IPS-NIHi11 (cell line): ENCODE measurements at regions not wholly inside any gene's neighbourhood (a gene's known extent, or its start where the extent isn't known, plus 50 kb on each side); places are given as distances from the start of the nearest gene placed in this dataset.

Source experiments
- DNase-seq: peaks from one replicate; pipeline ENCODE4 v3.0.0; 2012; ENCODE audit warnings: mixed read lengths, low spot score

DNA sequence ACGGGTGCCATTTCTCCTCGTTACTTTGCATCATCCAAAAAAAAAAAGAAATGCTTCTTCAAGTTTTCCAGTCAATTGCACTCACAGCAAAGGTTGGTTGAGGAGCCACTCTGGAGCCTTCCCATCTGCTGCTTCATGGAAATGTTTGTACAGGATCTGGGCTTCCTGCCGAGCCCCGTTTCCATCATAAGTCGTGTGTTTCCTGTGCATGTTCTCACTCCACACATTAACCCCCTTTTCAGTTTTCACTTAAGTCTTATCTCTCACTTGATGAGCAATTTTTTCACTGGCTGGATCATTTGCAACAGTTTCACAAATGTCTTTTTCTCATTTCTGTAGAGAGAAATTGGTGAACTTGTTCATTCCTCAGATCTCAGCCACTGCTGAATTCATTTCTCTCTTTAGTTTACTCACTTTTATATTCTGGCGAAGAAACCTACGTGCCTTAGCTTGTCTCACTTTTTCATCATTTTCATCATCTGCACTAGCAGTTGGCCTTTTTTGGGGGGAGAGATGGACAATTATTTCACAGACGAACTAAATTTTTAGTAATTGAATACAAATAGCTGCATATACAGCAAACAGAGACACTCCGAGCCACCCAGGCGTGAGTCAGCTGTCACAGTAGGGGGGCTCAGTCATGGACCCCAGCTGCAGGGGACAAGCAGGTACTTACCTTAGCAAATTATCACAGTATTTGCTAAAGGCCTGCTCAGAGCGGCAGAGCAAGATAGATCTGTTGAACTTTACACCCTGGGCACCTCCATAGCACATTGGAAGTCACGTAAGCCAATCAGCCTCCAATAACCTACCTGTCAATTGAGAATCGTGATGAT, 750.8 kb upstream of the ID2 start:
- no peak for DNase-seq

DNA sequence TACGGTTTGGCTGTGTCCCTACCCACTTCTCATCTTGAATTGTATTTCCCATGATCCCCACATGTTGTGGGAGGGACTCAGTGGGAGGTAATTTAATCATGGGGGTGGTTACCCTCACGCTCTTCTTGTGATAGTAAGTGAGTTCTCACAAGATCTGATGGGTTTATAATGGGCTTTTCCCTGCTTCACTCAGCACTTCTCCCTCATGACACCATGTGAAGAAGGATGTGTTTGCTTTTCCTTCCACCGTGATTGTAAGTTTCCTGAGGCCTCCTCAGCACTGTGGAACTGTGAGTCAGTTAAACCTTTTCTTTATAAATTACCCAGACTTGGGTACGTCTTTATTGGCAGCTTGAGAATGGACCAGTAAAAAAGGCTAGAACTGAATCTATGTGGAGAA, 750.0 kb upstream of the ID2 start:
- no peak for DNase-seq

DNA sequence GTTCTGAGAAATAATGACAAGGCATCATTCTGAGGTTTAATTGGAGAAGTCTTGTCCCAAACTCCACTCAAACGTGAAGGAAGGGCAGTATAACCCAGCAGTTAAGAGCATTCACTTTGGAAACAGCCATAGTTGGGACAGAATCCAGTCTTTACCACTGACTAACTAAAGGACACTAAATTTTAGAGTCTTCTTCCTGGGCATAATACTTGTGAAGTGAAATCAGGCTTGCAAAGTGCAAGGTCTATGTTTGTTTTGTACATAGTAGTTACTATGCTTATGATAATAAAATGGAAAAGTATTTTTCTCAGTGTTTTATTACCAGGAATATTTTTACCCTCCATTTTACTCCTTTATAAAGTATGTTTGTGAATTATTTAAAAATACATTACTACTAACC, 748.2 kb upstream of the ID2 start:
- DNase-seq = no peak

DNA sequence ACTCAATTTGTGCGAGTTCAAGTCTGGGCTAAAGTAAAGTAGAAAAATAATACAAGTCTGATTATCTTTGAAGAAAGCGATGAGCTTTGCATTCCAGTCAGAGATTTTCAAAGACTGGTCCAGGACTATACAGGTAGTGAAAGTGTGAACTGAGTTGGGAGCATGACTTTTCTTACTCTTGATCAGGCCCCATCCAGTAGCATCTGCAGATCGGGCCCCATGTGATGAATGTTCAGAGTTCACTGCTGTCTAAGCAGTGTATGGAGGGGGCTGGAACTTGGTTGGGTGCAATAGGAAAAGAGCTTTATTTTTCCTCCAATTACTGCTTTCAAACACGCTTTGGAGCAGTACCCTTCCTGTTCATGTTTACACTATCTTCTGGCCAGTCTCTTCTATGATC, 747.4 kb upstream of the ID2 start:
- no peak for DNase-seq

DNA sequence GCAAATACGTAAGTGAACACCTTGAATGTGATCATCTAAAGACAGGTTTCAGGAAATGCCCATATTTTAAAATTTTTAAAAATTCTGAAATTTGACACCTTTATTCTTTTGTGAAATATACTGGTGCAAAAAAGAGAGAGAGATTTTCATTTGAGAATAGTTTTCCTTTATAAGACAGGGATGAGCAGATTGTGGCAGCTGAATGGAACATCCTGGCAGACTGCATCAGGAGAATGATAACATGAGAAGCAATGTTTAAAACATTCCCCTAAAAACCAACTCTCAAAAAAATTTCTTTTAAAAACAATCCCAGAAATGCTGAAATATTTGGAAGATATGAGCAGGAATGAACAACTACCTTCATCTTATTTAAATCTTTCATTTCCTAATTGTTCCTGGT, 744.8 kb upstream of the ID2 start:
- DNase-seq = no peak

DNA sequence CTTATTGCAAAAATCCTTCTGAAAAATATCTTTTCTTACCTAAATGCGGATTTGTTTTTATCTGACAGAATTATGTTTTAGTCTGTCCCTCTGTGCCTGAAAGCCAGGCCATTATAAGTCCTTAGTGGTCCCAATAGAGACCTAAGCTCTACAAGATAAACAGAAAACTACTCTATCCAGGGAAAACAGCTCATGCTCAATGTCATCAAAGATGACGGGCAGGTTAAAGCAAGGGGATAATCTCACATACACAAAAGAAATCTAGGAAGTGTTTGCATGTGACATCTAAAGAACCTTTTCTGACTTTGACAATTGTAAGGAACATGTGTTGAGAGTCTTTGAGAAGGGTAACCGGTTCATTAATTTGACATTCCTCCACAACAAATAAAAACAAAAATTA, 741.1 kb upstream of the ID2 start:
- DNase-seq = no peak

DNA sequence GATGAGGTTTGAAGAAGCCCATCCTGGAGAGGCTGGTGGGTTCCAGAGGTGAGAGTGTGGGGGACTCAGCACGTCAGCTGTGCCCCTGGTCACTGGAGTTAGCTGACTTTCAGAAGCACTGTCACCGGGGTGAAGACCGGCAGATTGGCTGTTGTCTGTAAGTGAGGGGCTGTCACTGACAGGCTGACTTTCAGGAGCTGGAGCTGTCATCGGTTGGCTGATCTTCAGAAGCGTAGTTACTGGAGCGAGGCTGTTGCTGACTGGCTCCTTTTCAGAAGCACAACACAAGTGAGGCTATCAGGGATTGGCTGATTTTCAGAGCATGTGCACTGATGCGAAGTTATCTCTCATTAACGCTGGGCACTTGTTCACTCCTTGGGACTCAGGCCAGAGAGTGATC, 738.4 kb upstream of the ID2 start:
- DNase-seq = no peak

DNA sequence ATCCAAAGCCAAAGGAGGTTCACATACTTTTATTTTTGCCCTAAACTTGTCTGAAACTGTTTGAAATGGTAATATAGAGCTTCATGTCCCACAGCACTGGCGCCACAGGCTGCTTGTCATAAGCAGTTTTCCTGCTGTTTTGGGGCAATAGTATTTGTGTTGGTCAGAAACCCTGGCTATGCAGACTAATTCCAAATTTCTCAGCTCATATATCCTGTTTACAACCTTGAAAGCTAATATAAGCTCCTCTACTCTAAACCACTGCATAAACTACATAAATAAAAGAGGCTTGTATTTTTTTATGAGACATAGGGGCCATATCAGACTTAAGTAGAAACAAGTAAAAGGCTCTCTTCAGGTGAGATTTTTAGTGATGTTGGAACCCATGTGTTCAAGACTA, 736.8 kb upstream of the ID2 start:
- DNase-seq = no peak

DNA sequence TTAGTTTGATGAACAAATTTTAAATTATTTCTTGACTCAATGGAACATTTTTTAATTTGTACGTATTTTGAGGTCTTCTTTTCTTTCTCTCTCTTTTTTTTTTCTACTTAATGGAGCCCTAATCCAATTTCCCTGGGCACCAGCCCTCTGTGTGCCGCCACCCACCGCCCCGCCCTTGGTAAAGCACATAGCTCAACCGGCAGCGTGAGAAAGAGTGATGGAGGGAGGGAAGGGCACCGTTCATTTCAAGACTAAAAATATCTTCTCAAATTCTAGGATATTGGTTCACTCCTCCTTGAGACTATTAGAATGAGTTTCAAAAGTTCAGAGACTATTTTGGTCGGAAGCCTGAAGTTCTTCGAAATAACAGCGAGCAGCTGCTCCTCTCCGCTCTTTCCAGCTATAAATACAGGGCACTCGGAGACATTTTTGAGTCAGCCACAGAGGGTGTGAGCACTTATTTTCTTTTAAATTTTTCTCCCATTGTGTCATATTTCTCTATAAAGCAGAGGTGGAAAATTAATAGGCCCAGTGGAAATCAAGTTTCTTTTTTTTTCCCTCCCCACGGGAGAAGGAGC, 731.7 kb upstream of the ID2 start:
- no peak for DNase-seq

DNA sequence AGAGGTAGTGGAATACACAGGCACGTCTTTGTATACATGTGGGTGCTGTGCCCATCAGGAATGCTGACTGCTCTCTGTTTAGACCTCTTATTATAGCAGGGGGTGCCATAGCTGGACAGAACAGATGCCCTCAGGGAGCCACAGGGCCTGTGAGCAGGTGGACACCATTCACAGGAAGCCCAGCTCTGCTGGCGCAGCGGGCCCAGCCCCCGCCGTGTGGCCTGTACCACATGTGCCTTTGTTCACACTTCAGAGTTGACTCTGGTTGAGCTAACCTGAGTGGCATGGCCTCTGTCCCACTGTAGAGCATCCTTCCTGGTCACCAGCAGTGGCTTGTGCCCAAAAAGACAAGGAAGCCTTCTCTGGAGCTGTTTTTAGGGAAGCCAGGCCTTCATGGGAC, 730.9 kb upstream of the ID2 start:
- no peak for DNase-seq

DNA sequence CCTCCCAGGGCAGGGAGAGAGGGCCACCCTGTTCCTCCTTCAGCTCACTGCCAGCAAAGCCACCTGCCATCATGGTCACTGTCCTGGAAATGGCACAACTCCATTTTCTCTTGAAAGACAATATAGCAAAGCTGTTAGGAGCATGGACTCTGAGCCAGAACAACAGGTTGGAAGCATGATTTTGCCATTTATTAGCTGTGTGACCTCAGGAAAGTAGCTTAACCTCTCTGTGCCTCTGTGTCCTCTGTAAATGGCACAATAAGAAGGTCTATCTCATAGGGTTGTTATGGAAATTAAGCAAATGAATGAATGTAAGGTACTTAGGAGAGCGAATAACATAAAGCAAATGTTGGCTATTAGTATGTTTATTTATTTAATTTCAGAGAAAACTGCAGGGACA, 730.4 kb upstream of the ID2 start:
- DNase-seq = no peak

DNA sequence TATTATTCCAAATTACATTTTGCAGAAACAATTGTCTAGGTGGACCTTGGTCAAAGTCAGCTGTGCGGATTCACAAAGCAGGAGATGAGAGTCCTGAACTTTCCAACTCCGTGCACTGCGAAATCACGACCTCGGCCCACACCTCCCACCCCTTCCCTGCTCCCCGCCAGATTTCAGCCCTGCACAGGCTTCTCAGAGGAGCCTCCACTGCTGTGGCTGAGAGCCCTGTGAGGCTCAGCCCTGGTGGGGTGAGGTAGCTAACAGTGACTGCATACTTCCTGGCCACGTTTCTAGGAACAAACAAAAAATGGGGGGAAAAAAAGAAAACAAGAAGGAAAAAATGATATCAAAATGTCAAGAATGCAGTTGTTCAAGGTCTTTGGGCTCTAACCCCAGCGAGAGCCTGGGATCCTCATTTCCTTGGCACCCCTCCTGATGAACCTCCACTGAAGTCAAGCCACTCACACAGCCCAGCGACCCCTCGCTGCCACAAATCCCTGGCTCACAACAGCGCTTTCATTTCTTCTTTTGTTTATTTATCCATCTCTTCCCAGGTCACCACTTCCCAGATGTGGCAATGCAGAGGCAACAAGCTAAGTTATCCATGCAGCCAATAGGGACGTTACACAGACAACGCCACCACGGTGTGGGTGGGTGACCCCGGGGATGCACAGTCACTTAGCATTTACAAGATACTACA, 729.7 kb upstream of the ID2 start:
- no peak for DNase-seq

DNA sequence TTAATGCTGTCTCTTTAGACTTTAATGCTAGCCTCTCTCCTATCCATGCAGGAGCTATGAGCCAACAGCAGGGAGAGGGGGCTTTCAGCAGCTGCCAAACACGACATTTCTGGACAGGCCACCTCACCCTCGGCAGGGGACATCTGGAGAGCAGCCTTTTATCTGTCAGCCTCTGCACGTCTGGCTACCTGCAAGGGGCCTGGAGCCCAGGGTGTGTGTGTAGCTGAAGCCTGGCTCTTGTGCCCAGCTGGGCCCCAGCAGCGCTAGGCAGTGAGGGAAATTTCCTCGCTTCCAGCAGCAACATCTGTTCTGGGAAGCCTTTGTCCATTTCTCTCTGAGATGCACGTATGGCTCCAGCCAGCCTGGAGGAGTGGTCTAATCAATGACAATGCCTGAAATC, 728.7 kb upstream of the ID2 start:
- no peak for DNase-seq

DNA sequence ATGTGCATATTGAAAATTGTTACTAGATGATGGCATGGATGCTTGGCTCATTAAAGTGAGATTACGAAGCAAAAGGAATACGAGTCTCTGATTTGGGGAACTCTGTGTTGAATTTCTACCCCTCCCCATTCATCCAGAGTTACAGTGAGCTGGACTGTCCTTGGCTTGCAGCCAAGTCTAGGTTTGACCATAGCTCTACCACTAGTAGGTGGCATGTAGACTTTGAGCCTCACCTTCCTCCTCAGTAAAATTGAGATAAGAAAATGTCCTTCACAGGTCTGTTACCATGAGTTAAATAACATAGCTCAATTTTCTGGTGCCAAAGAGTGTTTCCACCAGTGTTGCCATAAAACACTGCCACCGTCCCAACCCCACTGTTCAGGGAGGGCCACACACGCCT, 727.6 kb upstream of the ID2 start:
- DNase-seq = no peak

DNA sequence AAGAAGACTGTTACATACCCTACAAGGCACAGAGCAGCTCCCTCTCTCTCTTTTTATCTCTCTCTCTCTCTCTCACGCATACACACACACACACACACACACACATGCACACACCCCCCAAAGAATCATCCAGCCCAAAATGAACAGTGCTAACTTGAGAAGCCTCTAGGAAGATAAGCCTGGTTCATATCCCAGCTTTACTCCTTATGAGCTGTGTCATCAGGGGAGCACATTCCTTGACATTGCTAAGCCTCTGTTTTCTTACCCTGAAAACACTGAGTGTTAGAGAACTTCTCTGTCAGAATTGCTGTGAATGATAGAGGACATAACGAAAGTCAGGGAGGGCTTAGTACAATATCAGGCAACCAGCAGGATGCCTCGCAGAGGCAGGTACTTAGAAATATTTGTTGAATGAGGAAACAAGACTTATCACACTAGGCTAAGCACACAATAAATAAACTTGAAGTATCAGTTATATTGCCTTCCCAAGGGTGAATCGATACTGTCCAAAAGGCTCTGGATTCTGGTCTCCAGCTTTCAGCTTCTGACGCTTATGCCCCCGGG, 725.6 kb upstream of the ID2 start:
- no peak for DNase-seq

DNA sequence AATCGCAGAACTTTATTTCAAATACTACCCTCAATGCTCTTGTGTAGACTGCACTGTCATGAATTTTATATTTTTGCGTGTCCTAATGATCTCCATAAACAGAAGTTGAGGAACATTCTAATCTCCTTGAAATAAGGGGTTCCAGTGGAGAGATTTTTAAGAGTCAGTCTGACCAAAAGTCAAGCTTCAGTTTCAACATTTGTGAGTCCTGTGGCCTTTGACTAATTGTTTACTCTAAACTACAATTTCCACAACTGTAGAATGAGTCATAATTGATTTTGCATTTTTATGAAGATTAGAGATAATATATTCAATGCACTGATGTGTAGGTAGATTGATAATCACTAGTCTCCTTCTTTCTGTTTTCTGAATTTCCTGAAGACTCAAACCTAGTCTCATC, 720.3 kb upstream of the ID2 start:
- no peak for DNase-seq

DNA sequence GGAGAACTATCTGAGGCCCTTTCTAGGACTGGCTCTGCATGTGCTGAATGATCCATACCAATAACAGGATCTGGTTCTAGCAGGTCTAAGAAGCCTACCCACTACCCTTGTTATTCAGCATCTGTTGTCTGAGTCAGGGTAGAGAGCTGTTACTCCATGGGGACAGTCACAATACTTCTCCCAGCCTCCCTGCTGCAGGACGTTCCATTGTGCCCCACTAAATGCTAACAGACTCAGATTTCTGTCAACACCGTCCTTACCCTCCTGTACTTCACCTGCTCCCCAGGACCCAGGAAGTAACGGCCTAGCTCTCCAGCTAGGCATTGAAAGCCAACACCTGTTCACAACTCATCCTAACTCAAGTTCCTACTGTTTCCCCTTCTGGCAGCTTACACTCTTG, 719.7 kb upstream of the ID2 start:
- peak; percentile 30 for DNase-seq

DNA sequence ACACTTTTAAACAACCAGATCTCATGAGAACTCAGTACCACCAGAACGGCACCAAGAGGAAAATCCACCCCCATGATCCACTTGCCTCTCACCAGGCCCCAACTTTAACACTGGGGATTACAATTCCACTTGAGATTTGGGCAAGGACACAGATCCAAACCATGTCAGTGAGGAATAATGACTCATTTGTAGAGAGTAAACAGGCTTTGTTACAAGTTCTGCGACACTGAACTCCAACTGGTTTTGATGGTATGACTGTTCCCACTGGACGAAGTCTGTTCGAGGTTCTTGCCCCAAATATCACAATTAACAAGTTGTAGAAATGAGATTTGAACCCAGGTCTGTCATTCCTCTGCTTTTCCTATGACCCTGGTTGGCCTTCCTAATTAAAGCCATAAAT, 718.1 kb upstream of the ID2 start:
- no peak for DNase-seq

DNA sequence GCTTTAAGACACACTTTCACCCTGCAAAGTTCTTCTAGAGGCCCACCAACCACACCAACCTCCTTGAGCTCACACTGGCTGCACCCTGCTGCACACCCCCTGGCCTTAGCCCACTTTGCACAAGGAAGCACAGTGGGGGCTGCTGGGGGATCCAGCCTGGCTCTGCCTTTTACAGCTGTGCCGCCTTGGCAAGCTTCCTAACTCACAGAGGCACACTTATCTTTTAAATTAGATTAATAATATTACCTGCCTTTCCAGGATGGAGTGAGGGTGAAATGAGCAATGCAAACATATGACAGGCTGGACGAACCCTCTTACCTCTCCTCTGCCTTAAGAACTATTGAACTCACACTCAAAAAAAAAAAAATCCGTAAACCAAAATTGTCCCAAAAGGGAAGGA, 715.8 kb upstream of the ID2 start:
- no peak for DNase-seq

DNA sequence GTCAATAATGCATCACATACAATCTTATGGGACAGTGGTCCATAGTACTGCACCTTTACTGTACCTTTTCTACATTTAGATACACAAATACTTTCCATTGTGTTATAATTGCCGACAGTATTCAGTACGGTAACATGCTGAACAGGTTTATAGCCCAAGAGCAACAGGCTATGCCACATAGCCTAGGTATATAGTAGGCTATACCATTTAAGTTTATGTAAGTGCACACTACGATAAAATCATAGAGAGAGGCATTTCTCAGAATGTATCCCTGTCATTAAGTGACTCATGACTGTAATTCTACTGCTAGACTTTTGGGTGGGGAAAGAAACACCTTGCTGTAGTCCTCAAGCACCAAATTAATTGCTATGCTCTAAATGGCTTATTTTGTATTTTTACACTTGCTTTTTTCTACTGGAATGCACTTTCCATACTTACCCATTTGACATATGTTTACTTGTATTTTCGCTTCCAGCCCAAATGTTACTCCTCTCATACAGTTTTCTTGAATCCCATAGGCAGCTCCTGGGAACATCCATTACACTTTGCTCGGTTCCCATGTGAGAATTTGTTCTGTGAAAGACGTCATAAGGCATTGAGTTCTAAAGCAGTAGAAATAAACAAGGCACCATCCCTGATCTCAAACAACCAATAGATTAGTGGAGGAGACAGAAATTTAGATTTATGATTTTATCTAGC, 714.0 kb upstream of the ID2 start:
- no peak for DNase-seq

DNA sequence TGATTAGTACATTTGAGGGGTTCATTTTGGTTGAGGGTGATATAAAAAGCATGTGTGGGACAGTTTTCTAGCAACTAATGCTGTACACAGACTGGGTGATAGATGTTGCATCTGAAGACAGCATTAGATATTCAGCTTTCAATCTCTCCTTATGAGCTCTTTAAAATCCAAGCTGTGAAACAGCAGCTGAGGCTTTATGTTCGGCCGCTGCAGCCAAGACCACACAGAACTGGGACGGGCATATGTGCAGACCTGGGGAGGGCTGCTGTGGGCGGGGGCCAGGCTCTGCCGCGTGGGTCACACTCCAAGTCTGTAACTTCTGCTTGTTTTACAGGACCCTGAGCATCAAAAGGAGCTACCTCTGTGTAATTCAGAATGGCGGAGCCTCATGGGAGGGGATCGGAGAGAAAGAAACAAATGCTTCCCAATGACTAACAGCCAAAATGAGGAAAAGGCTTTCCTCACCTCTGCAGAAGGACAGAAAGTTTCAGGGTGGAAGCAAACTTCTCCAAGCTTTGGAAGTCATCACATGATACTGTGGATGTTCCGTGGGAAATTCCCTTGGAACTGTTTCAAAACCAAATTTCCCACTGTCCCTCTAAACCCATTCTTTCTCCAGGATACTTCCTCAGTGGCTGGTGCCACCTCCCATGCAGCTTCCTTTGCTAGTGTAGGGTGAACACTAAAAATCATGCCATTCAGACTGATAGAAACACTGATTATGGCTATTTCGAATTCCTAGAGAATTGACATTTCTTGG, 711.9 kb upstream of the ID2 start:
- no peak for DNase-seq

DNA sequence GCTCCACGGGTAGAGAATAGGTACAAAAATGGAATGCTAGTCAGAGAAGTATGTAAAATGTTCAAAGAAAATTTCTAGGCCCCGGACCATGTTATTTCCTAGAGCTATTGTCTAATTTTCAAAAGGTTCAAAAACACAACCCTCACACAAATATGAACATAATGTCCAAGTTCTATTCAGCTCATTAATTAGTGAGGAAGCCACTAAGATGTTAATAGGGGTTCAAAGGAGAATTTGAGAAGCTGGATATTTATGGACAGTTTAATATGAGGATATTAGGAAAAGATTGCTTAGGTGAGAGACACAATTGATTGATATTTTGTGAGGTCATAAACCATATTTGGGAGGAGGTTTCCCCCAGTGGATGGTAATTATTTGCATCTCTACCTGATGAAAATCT, 710.6 kb upstream of the ID2 start:
- DNase-seq = no peak
